Coronary artery (tissue), 2 donors: ENCODE measurements at regions not wholly inside any gene's neighbourhood (a gene's known extent, or its start where the extent isn't known, plus 50 kb on each side); places are given as distances from the start of the nearest gene placed in this dataset.

ENCODE experiments used
- DNase-seq: peaks from one replicate; pipeline ENCODE4 v3.0.0-alpha.2; 2017; ENCODE audit warnings: low spot score
- H3K27ac ChIP-seq, 2 donors: fragments of 200-600 bp; sonication (generic); one replicate each; pipeline ENCODE4 v1.5.1; 2016 to 2019
- H3K4me3 ChIP-seq: fragments of 200-600 bp; sonication (generic); 2 replicates; pipeline ENCODE4 v1.5.1; 2016; ENCODE audit warnings: mild to moderate bottlenecking, moderate library complexity
- TF ChIP-seq, protein P1 (sequence below): fragments of 200-600 bp; sonication (generic); IDR thresholded peaks from one replicate; pipeline ENCODE4 v1.5.1; 2019; ENCODE audit warnings: antibody characterized with exemption

DNA sequence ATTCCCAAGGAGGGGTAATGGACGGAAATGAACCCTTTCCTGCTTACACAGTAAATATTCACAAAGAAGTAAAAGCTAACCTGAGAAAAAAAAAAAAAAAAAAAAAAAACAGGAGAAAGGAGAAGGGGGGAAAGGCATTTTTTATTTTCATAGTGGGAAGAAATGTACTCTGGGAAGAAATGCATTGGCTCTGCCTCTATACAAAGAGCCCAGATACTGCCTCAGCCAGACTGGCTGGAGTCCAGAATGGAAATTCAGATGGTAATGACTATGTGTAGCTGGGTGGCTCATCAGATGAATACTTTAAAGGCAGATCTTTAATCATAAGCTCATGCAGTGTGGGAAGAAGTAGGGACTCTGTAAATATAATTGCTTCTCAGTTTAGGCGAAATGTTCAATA lies 124.9 kb upstream of the ZNF608 start:
- no peak overlapping the region for H3K4me3 ChIP-seq
- TF ChIP-seq, protein P1, sequence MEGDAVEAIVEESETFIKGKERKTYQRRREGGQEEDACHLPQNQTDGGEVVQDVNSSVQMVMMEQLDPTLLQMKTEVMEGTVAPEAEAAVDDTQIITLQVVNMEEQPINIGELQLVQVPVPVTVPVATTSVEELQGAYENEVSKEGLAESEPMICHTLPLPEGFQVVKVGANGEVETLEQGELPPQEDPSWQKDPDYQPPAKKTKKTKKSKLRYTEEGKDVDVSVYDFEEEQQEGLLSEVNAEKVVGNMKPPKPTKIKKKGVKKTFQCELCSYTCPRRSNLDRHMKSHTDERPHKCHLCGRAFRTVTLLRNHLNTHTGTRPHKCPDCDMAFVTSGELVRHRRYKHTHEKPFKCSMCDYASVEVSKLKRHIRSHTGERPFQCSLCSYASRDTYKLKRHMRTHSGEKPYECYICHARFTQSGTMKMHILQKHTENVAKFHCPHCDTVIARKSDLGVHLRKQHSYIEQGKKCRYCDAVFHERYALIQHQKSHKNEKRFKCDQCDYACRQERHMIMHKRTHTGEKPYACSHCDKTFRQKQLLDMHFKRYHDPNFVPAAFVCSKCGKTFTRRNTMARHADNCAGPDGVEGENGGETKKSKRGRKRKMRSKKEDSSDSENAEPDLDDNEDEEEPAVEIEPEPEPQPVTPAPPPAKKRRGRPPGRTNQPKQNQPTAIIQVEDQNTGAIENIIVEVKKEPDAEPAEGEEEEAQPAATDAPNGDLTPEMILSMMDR: no peak
- no peak for DNase-seq
- no peak overlapping the region for H3K27ac ChIP-seq

DNA sequence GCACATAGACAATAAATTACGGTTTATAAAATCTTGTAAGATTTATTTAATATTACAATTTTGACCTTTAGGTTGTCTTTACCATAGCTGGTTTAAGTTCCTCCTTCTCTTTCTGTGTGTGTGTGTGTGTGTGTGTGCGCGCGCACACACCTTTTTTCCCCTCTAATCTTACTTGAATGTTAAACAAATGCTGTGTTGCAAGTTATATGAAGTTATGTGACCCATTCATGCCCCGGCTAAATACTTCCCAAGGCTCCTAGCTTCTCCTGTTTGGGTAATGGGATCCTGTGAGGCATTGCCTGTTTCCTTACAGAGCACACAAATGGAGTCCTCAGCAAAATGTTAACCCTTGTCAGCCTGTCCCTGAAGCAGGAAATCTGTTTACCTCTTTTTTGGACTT lies 125.6 kb upstream of the ZNF608 start:
- Histone ChIP-seq H3K27ac (no peak overlapping the region), H3K4me3 (no peak overlapping the region)
- TF ChIP-seq, protein P1: no peak
- no peak for DNase-seq

DNA sequence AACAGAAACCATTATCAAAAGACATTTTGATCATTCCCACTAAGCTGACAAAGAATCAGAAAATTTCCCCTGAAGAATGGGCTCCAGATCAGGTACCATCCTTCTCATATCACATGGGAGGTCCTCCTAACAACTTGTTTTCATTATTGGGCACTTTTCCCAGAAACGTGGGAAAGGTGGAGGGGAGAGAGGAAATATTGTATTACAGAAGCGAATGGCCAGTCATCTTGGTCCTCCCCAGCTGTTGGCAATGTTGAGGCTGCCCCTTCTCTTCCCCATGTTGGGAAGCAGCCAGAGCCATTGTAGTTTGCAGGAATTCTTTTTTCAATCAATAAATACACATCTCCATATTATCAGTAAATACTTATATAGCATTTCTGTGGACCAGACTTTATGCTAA lies 126.2 kb upstream of the ZNF608 start:
- Histone ChIP-seq H3K4me3 (no peak overlapping the region), H3K27ac (no peak overlapping the region)
- DNase-seq: no peak
- TF ChIP-seq, protein P1: no peak

DNA sequence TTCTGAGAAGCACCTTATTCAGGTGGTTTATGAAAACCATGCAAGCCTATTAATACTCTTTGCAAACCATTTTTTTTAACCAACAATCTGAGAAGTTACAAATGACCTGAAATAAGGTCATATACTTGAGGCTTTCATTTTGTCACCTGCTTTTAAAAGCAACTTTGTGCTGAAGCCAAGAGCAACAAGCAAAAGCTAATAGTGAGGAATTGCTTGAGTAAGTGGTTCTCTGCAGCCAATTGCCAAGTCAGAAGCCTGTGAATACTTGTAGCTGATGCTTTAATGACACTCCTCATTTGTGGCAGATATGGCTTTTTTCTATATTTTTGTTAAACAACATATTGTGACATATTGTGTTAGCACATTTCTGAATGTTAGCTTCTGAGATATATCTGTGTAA lies 126.7 kb upstream of the ZNF608 start:
- TF ChIP-seq, protein P1: no peak

DNA sequence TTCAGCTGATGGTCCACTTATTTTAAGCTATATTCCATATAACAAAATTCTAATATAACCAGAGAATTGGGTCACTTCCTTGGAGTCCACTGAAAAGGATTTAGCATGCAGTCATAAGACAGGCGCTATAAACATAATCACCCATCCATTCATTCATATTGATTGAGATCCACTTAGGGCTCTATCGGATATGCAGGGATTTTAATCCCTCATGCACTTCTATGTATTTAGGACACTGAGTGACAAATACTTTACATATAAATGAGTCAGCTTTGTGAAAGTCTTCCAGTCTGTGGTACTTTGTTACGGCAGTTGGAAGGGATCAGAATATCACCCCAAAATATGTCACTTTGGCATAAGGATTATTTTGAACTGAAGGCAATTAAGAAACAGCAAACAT lies 127.3 kb upstream of the ZNF608 start:
- H3K27ac ChIP-seq: no peak overlapping the region
- no peak for DNase-seq
- H3K4me3 ChIP-seq: no peak overlapping the region
- TF ChIP-seq, protein P1: no peak

More for the DNA sequence above, 126.7 kb upstream of the ZNF608 start:
- no peak overlapping the region for H3K4me3 ChIP-seq
- H3K27ac ChIP-seq: no peak overlapping the region
- no peak for DNase-seq

DNA sequence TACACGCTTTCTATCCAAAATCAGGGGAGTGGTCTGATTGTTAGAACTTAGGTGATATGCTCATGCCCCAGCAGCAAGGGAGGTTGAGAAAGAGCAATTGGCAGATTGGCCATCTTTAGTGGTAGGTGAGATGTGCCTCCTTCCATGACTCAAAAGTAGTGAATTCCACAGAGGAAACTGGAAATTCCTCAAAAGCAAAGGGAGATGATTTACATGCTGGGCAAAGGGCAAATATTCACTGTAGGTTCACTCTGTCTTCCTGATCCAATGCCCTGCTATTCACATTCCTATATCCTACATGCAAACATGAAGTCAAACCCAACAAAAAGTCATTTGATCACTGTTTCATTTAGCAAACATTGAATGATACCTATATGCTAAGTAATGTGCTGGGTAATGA lies 130.1 kb upstream of the ZNF608 start:
- Histone ChIP-seq H3K27ac (no peak overlapping the region), H3K4me3 (no peak overlapping the region)
- TF ChIP-seq, protein P1: no peak
- no peak for DNase-seq

DNA sequence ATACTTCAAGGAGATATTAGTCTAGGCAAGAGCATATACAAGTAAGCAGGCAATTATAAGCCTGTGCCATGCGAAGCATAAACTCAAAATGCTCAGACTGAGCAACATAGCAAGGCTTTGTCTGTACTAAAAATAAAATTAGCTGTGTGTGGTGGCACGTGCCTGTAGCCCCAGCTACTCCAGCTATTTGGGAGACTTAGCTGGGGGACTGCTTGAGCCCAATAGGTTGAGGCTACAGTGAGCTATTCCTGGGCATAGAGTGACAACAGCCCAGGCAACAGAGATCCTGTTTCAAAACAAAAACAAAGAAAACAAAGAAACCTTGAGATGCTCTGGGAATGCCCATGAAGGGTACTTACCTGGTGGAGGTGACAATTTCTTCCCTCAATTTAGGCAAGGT lies 130.5 kb upstream of the ZNF608 start:
- DNase-seq: no peak
- no peak overlapping the region for H3K4me3 ChIP-seq
- TF ChIP-seq, protein P1: no peak
- H3K27ac ChIP-seq: no peak overlapping the region
